Ovary (tissue), 7 donors: ENCODE measurements at regions not wholly inside any gene's neighbourhood (a gene's known extent, or its start where the extent isn't known, plus 50 kb on each side); places are given as distances from the start of the nearest gene placed in this dataset.

ENCODE experiments used
- DNase-seq, 5 donors: peaks; one replicate each; pipeline ENCODE4 v3.0.0-alpha.2; 2019 to 2020
- H3K27ac ChIP-seq, 2 donors: fragments of 200-600 bp; one replicate each; pipeline versions ENCODE4 v1.5.1 to v1.8.0; 2019 to 2022
- H3K27me3 ChIP-seq: fragments of 200-600 bp; one replicate; pipeline ENCODE4 v1.8.0; 2022
- H3K36me3 ChIP-seq: fragments of 200-600 bp; sonication (generic); one replicate; pipeline ENCODE4 v1.5.1; 2019
- H3K4me1 ChIP-seq: one replicate; pipeline ENCODE4 v1.8.1; 2013; ENCODE audit warnings: mild to moderate bottlenecking, moderate library complexity; ENCODE audit not compliant: insufficient read depth
- H3K4me3 ChIP-seq: fragments of 200-600 bp; sonication (generic); one replicate; pipeline ENCODE4 v1.5.1; 2017
- H3K9me3 ChIP-seq, 2 donors: fragments of 200-600 bp in 1 of 2; sonication (generic) in 1 of 2; one replicate each; pipeline versions ENCODE4 v1.5.1 to v1.8.1; 2013 to 2019; ENCODE audit warnings: mild to moderate bottlenecking in 1 of 2, moderate library complexity in 1 of 2
- CTCF ChIP-seq, 3 donors: fragments of 450-650 bp in 2 of 3; fragments of 200-600 bp in 1 of 3; IDR thresholded peaks; one replicate each; pipeline versions ENCODE4 v1.5.1 to v1.8.0; 2016 to 2022; ENCODE audit warnings: antibody characterized with exemption in 3 of 3, mild to moderate bottlenecking in 1 of 3
- EP300 ChIP-seq: sonication (generic); formaldehyde crosslinking; IDR thresholded peaks from one replicate; pipeline ENCODE4 v1.6.1; 2017; ENCODE audit warnings: antibody characterized with exemption
- POLR2A ChIP-seq: fragments of 450-650 bp; IDR thresholded peaks from one replicate; pipeline ENCODE4 v1.6.1; 2017; ENCODE audit warnings: antibody characterized with exemption, mild to moderate bottlenecking, moderate library complexity
- WGBS, 3 donors: extraction: QIAGEN DNeasy Blood & Tissue Kit in 1 of 3; methylation state at CpG; one replicate each; pipeline versions ENCODE4 v1.1.5 to v1.1.7; 2013 to 2017; 5-methylcytosine and 5-hydroxymethylcytosine counted together
- intact Hi-C, 4 donors: fragments of 100-400 bp; cut with DNase I; formaldehyde crosslinking; loops; one replicate each; pipeline versions ENCODE4 v1.11.0 to v1.15.1; 2022 to 2023
- donor health status: DM: no; HTN: no; CAD: no; lungs with moderate emphysema.
- donor health status: DM: no; HTN: no; CAD: no.
- donor health status: Bipolar disorder and iron deficiency.
- donor health status: DM: no; HTN: no; CAD: no.
- donor health status: DM: yes; HTN: yes; CAD: no.

- intact Hi-C loops, result no loop called here
- no peak for DNase-seq
- H3K36me3 ChIP-seq, result no peaks in the 10 kb centered on the region
- H3K9me3 ChIP-seq, result no peaks in the 10 kb centered on the region
- no peaks in the 10 kb centered on the region for H3K27me3 ChIP-seq
- H3K4me3 ChIP-seq, result no peak overlapping the region
- WGBS, 3 donors, result 92 to 93% (median 93%) methylated on average over 4 of the region's 4 CpGs
- TF ChIP-seq CTCF (IDR thresholded peaks at IDR 0.05) (no peak), EP300 (no peak), POLR2A (no peak)
- no peak overlapping the region for H3K27ac ChIP-seq
- H3K4me1 ChIP-seq, result no peaks in the 10 kb centered on the region
These were observed 76.1 kb upstream of the CDH5 start for GRCh38 chr16:66290431-66290830.

- H3K27ac ChIP-seq, result no peak overlapping the region
- no peaks in the 10 kb centered on the region for H3K36me3 ChIP-seq
- no peaks in the 10 kb centered on the region for H3K27me3 ChIP-seq
- H3K4me3 ChIP-seq, result no peak overlapping the region
- DNase-seq, result peak in 1 of 5 donors; percentile 10
- H3K4me1 ChIP-seq, result no peaks in the 10 kb centered on the region
- TF ChIP-seq EP300 (no peak), CTCF (IDR thresholded peaks at IDR 0.05) (no peak), POLR2A (no peak)
- H3K9me3 ChIP-seq, result no peaks in the 10 kb centered on the region
- 84 to 87% (median 86%) methylated on average over 6 of the region's 6 CpGs for WGBS, 3 donors
- intact Hi-C loops, result no loop called here
These were observed 76.5 kb upstream of the CDH5 start for GRCh38 chr16:66289986-66290385.

GRCh38 chr16:66289051-66289680, 77.3 kb upstream of the CDH5 start:
- Histone ChIP-seq H3K27me3 (no peaks in the 10 kb centered on the region), H3K4me3 (no peak overlapping the region), H3K4me1 (no peaks in the 10 kb centered on the region), H3K27ac (no peak overlapping the region), H3K9me3 (no peaks in the 10 kb centered on the region), H3K36me3 (no peaks in the 10 kb centered on the region)
- WGBS, 3 donors, result 92 to 95% (median 93%) methylated on average over 15 of the region's 15 CpGs
- TF ChIP-seq EP300, result no peak
- TF ChIP-seq POLR2A, result no peak
- TF ChIP-seq CTCF (IDR thresholded peaks at IDR 0.05), result no peak
- intact Hi-C loops, result no loop called here
- DNase-seq, result peak in 1 of 5 donors; percentile 13

- WGBS, 3 donors, result 86 to 97% (median 89%) methylated on average over 2 of the region's 2 CpGs
- Histone ChIP-seq H3K36me3 (no peaks in the 10 kb centered on the region), H3K4me1 (no peaks in the 10 kb centered on the region), H3K27ac (no peak overlapping the region), H3K4me3 (no peak overlapping the region), H3K27me3 (no peaks in the 10 kb centered on the region), H3K9me3 (no peaks in the 10 kb centered on the region)
- intact Hi-C loops, result no loop called here
- TF ChIP-seq EP300 (no peak), POLR2A (no peak), CTCF (IDR thresholded peaks at IDR 0.05) (no peak)
- peak in 1 of 5 donors; percentile 11 for DNase-seq
These were observed 78.6 kb upstream of the CDH5 start for GRCh38 chr16:66287926-66288325.
